Osteoblast (primary cell): ENCODE measurements at regions not wholly inside any gene's neighbourhood (a gene's known extent, or its start where the extent isn't known, plus 50 kb on each side); places are given as distances from the start of the nearest gene placed in this dataset.

Source experiments
- DNase-seq: peaks from one replicate; pipeline ENCODE4 v3.0.0; 2011; ENCODE audit warnings: low spot score, mixed read lengths; ENCODE audit not compliant: insufficient read length; ENCODE audit errors: missing footprints
- H2AFZ ChIP-seq: 2 replicates; pipeline ENCODE4 v1.6.0; 2011; ENCODE audit warnings: mild to moderate bottlenecking, low read length
- H3K27ac ChIP-seq: 2 replicates; pipeline ENCODE4 v1.5.1; 2011; ENCODE audit warnings: mild to moderate bottlenecking, low read depth, low read length, moderate library complexity
- H3K27me3 ChIP-seq: 2 replicates; pipeline ENCODE4 v1.6.0; 2012; ENCODE audit warnings: mild to moderate bottlenecking, control low read depth, inconsistent platforms, low read length, moderate library complexity; ENCODE audit not compliant: insufficient read depth
- H3K36me3 ChIP-seq: 2 replicates; pipeline ENCODE4 v1.5.1; 2011; ENCODE audit warnings: mild to moderate bottlenecking, low read length, control low read depth, moderate library complexity; ENCODE audit not compliant: insufficient read depth
- H3K4me1 ChIP-seq: 2 replicates; pipeline ENCODE4 v1.5.1; 2011; ENCODE audit warnings: mild to moderate bottlenecking, low read length, control low read depth, moderate library complexity; ENCODE audit not compliant: insufficient read depth
- H3K4me2 ChIP-seq: 2 replicates; pipeline ENCODE4 v1.6.0; 2011; ENCODE audit warnings: mild to moderate bottlenecking, low read length; ENCODE audit not compliant: insufficient read depth
- H3K4me3 ChIP-seq: fragments of 200-600 bp; sonication (generic); 3 replicates; pipeline ENCODE4 v1.5.1; 2012; ENCODE audit warnings: mild to moderate bottlenecking, low read length, inconsistent platforms; ENCODE audit not compliant: insufficient read depth
- H3K79me2 ChIP-seq: 2 replicates; pipeline ENCODE4 v1.6.0; 2012; ENCODE audit warnings: mild to moderate bottlenecking, low read length, control low read depth, inconsistent platforms; ENCODE audit not compliant: insufficient read depth
- H3K9me3 ChIP-seq: 2 replicates; pipeline ENCODE4 v1.5.1; 2011; ENCODE audit warnings: low read depth, low read length, control low read depth
- H4K20me1 ChIP-seq: 2 replicates; pipeline ENCODE4 v1.6.0; 2012; ENCODE audit warnings: mild to moderate bottlenecking, low read length, control low read depth; ENCODE audit not compliant: insufficient read depth
- TF ChIP-seq, protein P1 (sequence below): IDR thresholded peaks from 2 replicates; pipeline ENCODE4 v1.5.1; 2011; ENCODE audit warnings: mild to moderate bottlenecking, low read depth, low read length, moderate library complexity; ENCODE audit errors: extremely low read depth

- H2AFZ ChIP-seq, result no peak overlapping the region
- no peaks in the 10 kb centered on the region for H4K20me1 ChIP-seq
- DNase-seq, result no peak
- H3K9me3 ChIP-seq, result no peaks in the 10 kb centered on the region
- H3K79me2 ChIP-seq, result no peaks in the 10 kb centered on the region
- H3K27me3 ChIP-seq, result peaks cover 25% of the 10 kb centered on the region
- H3K36me3 ChIP-seq, result no peaks in the 10 kb centered on the region
- no peak overlapping the region for H3K4me3 ChIP-seq
- TF ChIP-seq, protein P1, sequence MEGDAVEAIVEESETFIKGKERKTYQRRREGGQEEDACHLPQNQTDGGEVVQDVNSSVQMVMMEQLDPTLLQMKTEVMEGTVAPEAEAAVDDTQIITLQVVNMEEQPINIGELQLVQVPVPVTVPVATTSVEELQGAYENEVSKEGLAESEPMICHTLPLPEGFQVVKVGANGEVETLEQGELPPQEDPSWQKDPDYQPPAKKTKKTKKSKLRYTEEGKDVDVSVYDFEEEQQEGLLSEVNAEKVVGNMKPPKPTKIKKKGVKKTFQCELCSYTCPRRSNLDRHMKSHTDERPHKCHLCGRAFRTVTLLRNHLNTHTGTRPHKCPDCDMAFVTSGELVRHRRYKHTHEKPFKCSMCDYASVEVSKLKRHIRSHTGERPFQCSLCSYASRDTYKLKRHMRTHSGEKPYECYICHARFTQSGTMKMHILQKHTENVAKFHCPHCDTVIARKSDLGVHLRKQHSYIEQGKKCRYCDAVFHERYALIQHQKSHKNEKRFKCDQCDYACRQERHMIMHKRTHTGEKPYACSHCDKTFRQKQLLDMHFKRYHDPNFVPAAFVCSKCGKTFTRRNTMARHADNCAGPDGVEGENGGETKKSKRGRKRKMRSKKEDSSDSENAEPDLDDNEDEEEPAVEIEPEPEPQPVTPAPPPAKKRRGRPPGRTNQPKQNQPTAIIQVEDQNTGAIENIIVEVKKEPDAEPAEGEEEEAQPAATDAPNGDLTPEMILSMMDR, result peak; percentile 48
- H3K4me2 ChIP-seq, result no peak overlapping the region
- no peaks in the 10 kb centered on the region for H3K4me1 ChIP-seq
- no peak overlapping the region for H3K27ac ChIP-seq
These were observed 139.1 kb upstream of the ERCC6L2 start for GRCh38 chr9:95736370-95736769.

DNA sequence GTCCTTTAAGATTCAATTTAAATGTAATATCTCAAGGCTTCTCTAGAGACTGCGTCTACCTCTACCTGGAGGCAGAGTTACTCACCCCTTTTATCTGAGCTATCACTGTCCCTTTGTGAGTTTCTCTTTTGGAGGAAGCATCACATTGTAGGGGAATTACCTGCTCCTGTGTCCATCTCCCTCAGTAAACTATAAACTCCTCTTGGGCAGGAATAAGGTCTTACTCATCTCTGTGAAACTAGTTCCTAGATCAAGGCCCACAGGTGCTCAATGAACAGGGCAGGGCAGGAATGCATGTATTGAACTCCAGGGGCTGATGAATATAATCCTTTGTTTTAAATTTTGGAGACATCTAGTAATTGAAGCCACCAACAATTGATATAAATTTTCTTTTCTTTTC is 139.8 kb upstream of the ERCC6L2 start:
- peaks cover 25% of the 10 kb centered on the region for H3K27me3 ChIP-seq
- H3K4me3 ChIP-seq, result no peak overlapping the region
- no peak overlapping the region for H3K4me2 ChIP-seq
- no peaks in the 10 kb centered on the region for H4K20me1 ChIP-seq
- no peaks in the 10 kb centered on the region for H3K4me1 ChIP-seq
- H3K36me3 ChIP-seq, result no peaks in the 10 kb centered on the region
- DNase-seq, result no peak
- no peaks in the 10 kb centered on the region for H3K79me2 ChIP-seq
- no peaks in the 10 kb centered on the region for H3K9me3 ChIP-seq
- no peak overlapping the region for H2AFZ ChIP-seq
- H3K27ac ChIP-seq, result no peak overlapping the region
- TF ChIP-seq, protein P1, result no peak

- Histone ChIP-seq H2AFZ (no peak overlapping the region), H3K9me3 (no peaks in the 10 kb centered on the region), H4K20me1 (no peaks in the 10 kb centered on the region), H3K79me2 (no peaks in the 10 kb centered on the region), H3K4me3 (no peak overlapping the region), H3K27me3 (peaks cover 25% of the 10 kb centered on the region), H3K36me3 (no peaks in the 10 kb centered on the region), H3K27ac (no peak overlapping the region), H3K4me1 (no peaks in the 10 kb centered on the region), H3K4me2 (no peak overlapping the region)
- no peak for DNase-seq
- TF ChIP-seq, protein P1, result no peak
These were observed 141.5 kb upstream of the ERCC6L2 start for GRCh38 chr9:95733741-95734666.
